ENCODE measurements at regions not wholly inside any gene's neighbourhood (a gene's known extent, or its start where the extent isn't known, plus 50 kb on each side); places are given as distances from the start of the nearest gene placed in this dataset.

DNA sequence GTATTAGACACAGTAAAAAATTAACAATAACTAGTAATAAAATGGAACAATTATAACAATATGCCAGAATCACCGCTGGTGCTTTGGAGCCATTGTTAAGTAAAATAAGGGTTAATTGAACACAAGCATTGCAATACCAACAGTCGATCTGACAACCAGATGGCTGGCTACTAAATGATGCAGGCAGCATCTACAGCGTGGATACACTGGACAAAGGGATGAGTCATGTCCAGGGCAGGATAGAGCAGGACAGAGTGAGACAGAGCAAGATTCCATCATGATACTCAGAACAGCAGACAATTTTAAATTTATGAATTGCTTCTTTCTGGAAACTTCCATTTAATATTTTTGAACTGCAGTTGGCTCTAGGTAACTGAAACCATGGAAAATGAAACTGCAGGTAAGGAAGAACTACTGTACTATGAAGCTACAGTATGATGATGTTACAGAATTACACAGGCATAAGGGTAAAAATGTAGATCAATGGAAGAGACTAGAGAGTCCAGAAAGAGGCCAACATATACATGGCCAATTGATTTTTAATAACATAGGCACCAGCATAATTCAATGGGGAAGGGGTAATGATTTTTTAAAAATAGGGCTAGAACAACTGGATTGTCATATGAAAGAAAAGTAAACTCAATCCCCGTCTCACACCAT is 168.7 kb downstream of the RRAGC start:
- no peak for DNase-seq (ENCODE audit: low read depth)
- in situ Hi-C loops (cut with HindIII; ENCODE audit: low pct_unique_long_range_greater_than_20kb, low sequenced_read_pairs), result no loop called here

DNA sequence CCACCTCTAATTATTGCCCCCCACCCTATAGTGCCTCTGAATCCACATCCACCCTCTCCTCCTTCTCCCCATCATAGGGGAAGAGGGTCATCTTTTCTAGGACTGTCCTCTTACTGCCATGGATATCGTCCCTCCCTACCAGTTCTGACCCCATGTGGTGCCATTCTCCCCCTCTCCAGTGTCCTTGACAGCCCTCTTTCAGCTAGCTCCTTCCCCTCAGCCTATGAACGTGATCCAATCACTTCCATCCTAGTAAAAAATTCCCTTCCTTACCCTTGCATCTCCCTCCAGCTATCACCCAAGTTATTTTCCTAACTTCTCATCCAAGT is 172.7 kb downstream of the RRAGC start:
- in situ Hi-C loops (cut with HindIII; ENCODE audit: low pct_unique_long_range_greater_than_20kb, low sequenced_read_pairs), result no loop called here

DNA sequence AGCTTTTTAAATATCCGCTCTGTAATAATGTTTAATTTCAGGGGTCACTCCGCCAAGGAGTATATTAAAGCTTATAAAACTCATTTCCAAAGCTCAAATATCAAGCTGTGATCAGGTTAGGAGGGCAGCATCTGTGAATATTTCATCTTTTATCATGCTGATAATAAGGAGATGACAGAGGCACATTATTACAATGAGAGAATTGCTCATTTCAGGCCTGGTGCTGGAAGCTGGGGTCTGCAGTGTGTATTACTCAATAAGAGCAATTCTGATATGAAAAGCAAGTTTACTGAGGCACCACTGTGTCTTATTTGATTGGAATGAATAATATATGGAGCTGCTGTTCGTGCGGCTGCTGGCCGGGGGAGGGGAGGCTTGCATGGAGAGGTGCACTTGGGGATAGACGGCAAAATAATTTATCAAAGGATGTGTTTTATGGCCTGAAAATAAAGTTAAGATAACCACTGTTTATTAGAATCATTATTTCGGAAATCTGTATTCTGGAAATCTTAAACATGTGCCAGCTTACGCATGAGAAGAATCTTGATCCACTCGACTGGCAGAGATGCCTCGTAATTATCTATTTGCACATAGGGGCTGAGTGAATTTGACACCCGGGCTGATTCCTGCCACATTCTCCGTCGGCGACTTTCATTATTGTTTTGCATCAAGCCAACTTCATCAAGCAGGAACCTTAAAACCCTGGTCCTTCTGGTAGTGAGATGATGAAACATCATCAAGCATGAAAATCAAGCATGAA is 173.2 kb downstream of the RRAGC start:
- in situ Hi-C loops (cut with HindIII; ENCODE audit: low pct_unique_long_range_greater_than_20kb, low sequenced_read_pairs), result no loop called here
- DNase-seq (ENCODE audit: low read depth), result no peak

More for the DNA sequence above, 172.7 kb downstream of the RRAGC start:
- DNase-seq (ENCODE audit: low read depth), result no peak

DNA sequence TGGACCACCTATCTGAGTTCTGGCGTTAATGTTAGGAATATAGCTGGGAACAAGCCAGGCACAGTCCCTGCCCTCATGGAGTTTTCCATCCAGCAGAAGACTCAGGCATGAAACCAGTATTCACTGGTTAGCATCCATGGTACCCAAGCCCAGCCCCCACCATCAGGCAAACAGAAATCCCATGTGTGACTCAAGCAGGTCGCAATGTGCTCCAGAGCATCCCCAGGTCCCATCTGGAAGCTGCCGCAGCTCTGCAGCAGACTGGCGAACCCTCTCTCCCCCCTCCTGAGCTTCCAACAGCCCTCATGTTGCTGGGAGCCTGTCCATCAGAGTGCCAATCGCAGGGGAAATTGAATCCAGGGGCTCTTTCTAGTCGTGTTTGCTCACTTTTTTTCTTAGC is 174.2 kb downstream of the RRAGC start:
- in situ Hi-C loops (cut with HindIII; ENCODE audit: low pct_unique_long_range_greater_than_20kb, low sequenced_read_pairs), result no loop called here
- DNase-seq (ENCODE audit: low read depth), result no peak

DNA sequence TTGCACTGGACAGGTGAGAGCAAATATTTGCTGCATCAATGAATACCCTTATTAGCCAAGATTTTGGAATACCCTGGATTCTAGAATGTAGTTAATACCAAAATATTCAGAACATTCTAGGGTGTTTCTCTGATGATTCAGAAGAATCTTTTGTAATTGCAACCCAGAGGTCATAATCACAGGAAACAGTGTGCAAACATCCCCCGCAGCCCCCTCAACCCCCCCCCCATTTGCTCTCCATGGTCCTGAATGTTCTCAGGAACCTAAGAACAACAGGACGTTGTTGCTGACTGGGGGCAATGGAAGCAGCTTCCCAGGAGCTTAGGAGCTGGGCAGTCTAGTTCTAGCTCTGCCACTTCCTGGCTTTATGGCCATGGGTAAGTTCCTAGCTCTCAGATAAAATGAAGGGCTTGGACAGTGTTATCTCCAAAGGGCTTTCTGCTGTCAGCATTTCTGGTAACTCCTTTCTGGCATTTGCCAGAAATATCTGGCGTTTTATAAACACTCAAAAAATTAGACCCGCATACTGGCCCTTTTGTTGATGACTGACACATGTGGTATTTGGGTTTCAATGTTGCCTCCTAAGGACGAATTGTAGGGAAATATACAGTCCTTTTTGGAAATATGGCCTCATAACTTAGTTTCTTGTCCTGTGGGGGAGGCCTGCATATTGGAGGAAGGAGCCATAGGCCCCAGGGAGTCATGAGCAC is 178.6 kb downstream of the RRAGC start:
- in situ Hi-C loops (cut with HindIII; ENCODE audit: low pct_unique_long_range_greater_than_20kb, low sequenced_read_pairs), result no loop called here
- DNase-seq (ENCODE audit: low read depth), result peak; percentile 27

DNA sequence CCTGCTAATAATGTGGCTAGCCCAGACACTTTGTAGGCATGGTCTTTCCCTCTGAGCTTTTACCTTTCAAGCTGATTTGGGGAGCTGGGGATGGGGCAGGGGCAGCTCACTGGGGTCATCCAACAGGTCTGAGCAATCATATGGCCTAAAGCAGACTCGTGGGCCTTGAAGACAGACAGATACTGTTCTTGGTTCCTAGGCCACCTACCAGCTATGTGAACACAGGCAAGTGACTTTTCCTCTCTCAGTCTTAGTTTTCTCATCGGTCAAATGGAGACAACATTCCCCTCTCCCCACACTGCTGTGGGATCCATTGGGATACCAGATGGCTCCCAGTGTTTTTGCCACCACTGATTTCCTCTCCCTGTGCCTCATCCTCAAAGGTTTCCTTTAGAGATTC is 181.8 kb downstream of the RRAGC start:
- no peak for DNase-seq (ENCODE audit: low read depth)
- in situ Hi-C loops (cut with HindIII; ENCODE audit: low pct_unique_long_range_greater_than_20kb, low sequenced_read_pairs), result no loop called here

DNA sequence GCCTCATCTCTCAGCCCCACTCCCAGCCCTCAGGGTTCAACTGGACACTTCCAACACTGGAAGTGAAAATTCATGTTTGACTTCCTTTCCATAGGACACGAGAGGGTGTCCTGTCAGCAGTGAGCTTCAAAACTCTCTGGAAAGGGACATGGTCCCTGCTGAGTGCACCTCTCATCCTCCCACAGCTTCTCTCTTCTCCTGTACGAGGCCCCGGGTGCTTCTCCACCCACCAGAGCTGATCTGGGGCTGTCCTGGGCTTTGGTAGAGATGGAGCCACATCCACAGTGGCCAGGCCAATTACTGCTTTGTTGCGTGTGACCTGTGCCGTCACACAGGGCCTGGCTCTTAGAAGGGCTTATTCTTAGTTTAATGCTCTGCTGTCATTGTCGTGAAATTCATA is 182.3 kb downstream of the RRAGC start:
- in situ Hi-C loops (cut with HindIII; ENCODE audit: low pct_unique_long_range_greater_than_20kb, low sequenced_read_pairs), result no loop called here
- no peak for DNase-seq (ENCODE audit: low read depth)

DNA sequence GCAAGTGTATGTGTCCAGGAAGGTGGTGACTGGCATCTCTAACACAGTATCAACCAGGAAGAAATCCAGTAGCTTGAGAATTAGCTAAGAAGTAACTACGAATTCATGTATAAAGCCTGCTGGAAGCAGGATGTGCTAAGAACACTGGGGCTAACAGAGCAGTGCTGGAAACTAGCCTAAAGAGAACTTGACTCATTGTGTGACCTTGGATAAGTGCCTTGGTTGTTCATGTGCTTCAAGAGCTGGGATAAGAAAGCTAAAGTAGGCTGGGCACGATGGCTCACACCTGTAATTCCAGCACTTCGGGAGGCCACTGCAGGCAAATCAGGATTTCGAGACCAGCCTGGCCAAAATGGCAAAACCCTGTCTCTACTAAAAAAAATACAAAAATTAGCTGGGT is 186.9 kb downstream of the RRAGC start:
- in situ Hi-C loops (cut with HindIII; ENCODE audit: low pct_unique_long_range_greater_than_20kb, low sequenced_read_pairs), result no loop called here
- no peak for DNase-seq (ENCODE audit: low read depth)

DNA sequence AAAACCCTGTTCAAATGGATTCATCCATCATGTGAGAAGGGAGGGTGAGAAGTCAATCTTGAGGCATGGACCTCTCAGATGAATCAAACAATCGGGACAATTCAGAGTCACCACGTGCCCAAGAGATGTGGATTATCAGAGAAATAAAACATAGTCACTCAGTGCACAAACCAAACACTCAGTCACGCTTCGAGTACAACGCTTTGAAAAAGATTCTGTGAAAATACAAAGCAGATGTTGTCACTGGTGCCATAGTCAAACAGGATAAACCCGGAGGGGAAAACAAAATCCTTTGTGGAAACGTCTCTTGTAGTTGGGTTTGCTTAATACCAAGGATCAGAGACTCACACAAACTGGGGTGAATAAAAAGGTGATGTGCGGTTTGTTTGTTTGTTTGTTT is 188.4 kb downstream of the RRAGC start:
- in situ Hi-C loops (cut with HindIII; ENCODE audit: low pct_unique_long_range_greater_than_20kb, low sequenced_read_pairs), result no loop called here

DNA sequence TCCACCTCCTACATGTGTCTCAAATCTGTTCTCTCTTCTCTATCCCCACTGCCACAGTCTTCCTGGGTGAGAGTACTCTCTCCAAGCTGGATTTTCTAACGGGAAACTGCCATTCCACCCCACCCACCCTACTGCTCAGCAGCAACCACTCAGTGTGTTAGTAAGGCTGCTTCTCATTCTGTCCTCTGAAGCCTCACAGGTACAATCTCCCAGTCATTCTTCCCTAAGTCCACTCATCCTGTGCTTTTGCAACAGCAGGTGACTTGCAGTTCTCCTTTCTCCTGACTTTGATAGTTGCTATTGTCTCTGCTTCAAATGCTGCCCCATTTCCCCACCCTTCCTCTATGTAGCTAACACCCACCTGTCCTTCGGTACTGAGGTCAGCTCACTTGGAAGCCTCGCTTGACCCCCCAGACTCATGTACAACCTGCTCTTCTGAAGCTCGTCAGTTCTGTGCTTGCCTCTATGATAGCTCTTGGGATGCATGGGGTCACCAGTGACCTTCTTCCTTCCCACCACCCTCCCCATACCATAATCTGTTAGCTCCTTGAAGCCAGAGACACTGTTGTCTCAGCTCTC is 188.9 kb downstream of the RRAGC start:
- DNase-seq (ENCODE audit: low read depth), result no peak
- in situ Hi-C loops (cut with HindIII; ENCODE audit: low pct_unique_long_range_greater_than_20kb, low sequenced_read_pairs), result no loop called here

More for the DNA sequence above, 188.4 kb downstream of the RRAGC start:
- no peak for DNase-seq (ENCODE audit: low read depth)

DNA sequence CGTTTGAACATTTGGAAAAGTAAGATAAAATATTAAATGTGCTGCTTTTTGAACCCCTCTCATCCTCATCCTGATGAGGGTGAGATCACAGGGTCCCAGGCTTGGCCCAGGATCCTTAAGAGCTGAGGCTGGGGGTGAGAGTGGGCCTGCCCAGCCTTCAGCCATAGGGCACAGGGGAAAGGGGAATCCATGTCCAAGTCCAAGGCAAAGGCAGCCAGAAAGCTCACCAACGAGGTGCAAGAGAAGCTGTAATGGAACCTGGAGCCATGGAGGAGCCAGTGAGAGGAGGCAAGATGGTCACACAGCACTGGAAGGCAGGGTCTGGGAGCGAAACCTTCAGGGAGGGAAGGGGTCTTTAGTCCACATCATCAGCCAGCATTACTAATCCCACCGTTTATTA is 191.9 kb downstream of the RRAGC start:
- in situ Hi-C loops (cut with HindIII; ENCODE audit: low pct_unique_long_range_greater_than_20kb, low sequenced_read_pairs), result no loop called here
- no peak for DNase-seq (ENCODE audit: low read depth)

DNA sequence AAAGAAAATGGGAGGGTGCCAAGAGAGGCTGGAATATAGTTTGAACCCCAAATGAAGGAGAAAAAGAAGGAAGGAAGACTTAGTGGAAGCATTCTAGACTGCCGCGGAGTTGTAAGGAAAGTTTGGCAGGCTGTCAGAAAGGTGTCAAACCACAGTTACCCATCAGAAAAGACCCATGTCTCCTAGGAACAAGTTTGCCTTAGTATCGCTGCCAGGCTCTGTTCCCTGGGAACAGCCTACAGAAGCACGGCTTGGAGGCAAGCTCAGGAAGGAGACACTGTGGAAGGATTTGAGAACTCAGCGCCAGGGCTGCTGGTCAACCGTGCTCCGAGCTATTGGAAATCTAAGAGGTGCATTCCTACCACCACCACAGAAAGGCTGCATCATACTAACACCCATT is 197.4 kb downstream of the RRAGC start:
- no peak for DNase-seq (ENCODE audit: low read depth)
- in situ Hi-C loops (cut with HindIII; ENCODE audit: low pct_unique_long_range_greater_than_20kb, low sequenced_read_pairs), result no loop called here

DNA sequence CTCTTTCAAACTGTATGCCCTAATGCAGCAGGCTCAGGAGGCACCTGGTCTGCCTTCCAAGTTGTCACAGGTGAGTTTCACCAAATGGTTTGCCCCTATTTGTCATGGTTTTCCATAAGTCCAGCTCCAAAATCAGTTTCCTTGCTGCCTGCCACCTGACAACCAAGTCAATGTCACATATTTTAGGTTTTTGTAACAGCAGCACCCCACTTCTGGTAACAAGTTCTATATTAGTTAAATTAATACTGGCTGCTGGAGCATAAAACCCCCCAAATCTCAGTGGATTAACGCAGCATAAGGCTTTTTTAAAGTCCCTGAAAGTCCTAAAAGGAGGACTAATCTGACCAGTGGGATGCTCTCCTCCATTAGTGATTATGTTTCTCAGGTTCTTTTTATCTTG is 200.7 kb downstream of the RRAGC start:
- in situ Hi-C loops (cut with HindIII; ENCODE audit: low pct_unique_long_range_greater_than_20kb, low sequenced_read_pairs), result no loop called here
- DNase-seq (ENCODE audit: low read depth), result no peak

DNA sequence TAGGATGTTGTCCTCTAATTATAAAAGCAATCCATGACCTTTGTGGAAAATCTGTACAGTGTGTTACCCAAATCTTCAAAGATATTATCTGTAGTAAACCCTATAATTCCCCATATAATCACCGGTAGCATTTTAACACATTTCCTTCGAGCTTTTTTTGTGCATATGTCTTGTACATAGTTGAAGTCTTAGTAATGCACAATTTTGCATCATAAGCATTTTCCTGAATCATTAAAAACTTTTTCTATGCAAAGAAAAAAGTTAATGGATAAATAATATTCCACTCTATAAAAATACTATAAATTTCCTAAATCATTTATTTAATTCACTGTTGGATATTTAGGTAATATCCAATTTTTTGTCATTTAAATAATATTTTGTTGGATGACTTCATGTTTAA is 201.7 kb downstream of the RRAGC start:
- in situ Hi-C loops (cut with HindIII; ENCODE audit: low pct_unique_long_range_greater_than_20kb, low sequenced_read_pairs), result no loop called here
- DNase-seq (ENCODE audit: low read depth), result no peak

DNA sequence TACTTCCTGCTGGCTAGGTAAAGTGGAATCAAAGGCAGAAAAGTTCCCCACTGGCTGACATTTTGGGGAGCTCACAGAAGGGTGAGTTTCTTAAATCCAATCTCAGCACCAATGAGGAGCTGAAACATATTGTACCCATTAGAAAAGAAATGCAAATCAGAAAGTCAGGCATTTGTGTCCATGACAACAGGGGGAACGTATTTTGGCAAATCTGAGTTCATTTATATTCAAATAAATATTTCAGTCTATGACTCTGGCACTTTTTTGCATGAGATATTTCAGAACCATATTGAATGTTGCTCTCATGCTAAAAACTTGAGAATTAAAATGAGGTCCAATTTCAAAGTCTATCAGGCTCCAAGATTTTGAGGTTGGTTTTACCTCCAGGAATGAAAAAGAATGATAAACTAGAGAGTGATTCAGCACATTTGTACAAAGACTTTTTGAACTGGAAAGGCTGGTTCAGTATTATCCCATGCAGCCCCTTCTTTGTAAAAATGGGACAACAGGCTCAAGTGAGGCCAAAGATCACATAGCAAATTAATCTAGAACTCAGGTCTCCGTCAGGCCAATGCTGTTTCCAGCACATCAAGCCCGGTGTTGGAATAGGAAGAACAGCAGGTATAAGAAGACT is 202.2 kb downstream of the RRAGC start:
- no peak for DNase-seq (ENCODE audit: low read depth)
- in situ Hi-C loops (cut with HindIII; ENCODE audit: low pct_unique_long_range_greater_than_20kb, low sequenced_read_pairs), result no loop called here

DNA sequence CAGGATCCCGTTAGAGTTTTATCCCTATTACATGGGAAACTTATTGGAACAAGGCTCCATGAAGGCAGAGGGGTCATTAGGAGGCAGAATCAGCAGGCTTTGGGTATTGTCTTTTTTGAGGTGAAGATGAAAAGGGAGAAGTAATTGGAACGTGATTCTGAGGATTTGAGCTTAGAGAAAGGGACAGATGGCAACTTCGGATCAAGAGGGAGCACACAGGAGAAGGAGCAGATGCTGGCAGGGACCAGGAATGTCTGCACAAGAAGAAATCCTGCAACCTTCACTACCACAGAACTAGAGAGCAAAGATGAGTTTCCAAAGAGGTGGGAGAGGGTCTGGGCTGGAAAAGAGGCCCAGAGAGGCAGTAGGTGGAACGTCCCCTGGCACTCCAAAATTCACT is 202.8 kb downstream of the RRAGC start:
- in situ Hi-C loops (cut with HindIII; ENCODE audit: low pct_unique_long_range_greater_than_20kb, low sequenced_read_pairs), result no loop called here
- no peak for DNase-seq (ENCODE audit: low read depth)

DNA sequence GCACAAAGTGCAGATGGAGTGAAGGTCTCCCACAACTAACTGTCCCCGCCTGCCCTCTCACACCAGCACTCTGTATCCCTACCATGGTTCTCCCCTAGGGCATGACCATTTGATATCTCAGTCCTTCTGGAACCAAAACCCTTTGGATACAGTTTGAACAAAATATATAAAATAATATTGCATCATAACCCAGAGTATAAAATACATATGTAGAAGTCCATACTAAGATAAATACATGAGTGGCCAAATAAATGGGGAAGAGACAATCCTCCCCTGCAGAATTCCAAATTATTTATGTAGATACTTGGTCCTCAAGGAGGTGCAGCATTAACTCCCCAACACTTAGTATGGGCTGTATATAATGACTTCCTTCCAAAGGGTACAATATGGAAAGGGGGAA is 207.4 kb downstream of the RRAGC start:
- DNase-seq (ENCODE audit: low read depth), result no peak
- in situ Hi-C loops (cut with HindIII; ENCODE audit: low pct_unique_long_range_greater_than_20kb, low sequenced_read_pairs), result no loop called here

DNA sequence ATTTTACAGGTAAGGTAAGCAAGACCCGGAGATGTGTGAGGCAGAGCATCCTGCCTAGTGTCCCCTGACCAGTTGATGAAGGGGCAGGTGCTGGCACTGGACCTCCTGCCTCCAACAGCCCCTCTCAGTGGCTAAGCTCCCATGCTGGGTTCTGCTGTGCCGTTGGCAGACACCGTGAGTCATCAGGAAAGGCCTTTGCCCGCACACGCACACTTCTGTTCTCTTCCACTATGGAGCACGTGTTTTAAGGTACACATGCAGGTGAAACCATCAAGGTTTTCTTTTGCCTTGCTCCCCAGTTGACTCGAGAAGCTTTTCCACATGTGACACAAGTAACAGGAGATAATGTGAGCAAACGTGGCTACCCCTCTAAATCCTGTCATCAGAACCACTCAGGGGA is 207.9 kb downstream of the RRAGC start:
- in situ Hi-C loops (cut with HindIII; ENCODE audit: low pct_unique_long_range_greater_than_20kb, low sequenced_read_pairs), result no loop called here
- no peak for DNase-seq (ENCODE audit: low read depth)

DNA sequence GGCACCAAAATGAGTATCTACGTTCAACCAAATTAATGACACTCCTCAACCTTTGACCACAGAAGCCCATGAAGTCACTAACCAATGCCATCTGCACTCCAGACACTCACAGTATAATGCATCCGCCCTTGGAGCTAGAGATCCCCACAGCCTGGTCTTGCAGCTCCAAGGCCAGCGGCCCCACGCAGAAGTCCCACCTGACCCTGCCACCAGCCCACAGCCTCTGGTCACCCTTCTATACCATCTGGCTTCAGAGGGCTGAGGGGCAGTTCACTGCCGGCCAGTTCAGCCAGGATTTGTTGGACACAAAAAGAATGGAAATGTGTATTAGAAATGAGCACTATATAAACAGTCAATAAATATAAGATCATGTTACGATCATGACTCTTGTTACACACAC is 211.2 kb downstream of the RRAGC start:
- in situ Hi-C loops (cut with HindIII; ENCODE audit: low pct_unique_long_range_greater_than_20kb, low sequenced_read_pairs), result no loop called here
- DNase-seq (ENCODE audit: low read depth), result no peak
